GM10248 (cell line): ENCODE measurements at regions not wholly inside any gene's neighbourhood (a gene's known extent, or its start where the extent isn't known, plus 50 kb on each side); places are given as distances from the start of the nearest gene placed in this dataset.

Experiments
- CTCF ChIA-PET: fragments of 300-600 bp; sonication (Branson Sonifier 250); formaldehyde crosslinking; extraction: SDS; loops from one replicate; lab custom pipeline; 2021; ENCODE audit warnings: antibody characterized with exemption; lab: Yijun Ruan, JAX
- POLR2A ChIA-PET: fragments of 350-650 bp; sonication (Branson Sonifier 250); formaldehyde crosslinking; extraction: SDS; loops from one replicate; lab custom pipeline; 2020; ENCODE audit warnings: antibody characterized with exemption; lab: Yijun Ruan, JAX
- DNase-seq: peaks from one replicate; pipeline ENCODE4 v3.0.0; 2012; ENCODE audit errors: extremely low spot score
- TF ChIP-seq, protein P1 (sequence below): IDR thresholded peaks from 2 replicates; pipeline ENCODE4 v1.5.1; 2012; ENCODE audit warnings: mild to moderate bottlenecking, low read depth; ENCODE audit errors: extremely low read depth, missing control alignments, control extremely low read depth

GRCh38 chr7:24407965-24408364 is 124.0 kb downstream of the NPY start:
- TF ChIP-seq, protein P1, sequence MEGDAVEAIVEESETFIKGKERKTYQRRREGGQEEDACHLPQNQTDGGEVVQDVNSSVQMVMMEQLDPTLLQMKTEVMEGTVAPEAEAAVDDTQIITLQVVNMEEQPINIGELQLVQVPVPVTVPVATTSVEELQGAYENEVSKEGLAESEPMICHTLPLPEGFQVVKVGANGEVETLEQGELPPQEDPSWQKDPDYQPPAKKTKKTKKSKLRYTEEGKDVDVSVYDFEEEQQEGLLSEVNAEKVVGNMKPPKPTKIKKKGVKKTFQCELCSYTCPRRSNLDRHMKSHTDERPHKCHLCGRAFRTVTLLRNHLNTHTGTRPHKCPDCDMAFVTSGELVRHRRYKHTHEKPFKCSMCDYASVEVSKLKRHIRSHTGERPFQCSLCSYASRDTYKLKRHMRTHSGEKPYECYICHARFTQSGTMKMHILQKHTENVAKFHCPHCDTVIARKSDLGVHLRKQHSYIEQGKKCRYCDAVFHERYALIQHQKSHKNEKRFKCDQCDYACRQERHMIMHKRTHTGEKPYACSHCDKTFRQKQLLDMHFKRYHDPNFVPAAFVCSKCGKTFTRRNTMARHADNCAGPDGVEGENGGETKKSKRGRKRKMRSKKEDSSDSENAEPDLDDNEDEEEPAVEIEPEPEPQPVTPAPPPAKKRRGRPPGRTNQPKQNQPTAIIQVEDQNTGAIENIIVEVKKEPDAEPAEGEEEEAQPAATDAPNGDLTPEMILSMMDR = no peak
- POLR2A ChIA-PET = no interaction called here

DNA sequence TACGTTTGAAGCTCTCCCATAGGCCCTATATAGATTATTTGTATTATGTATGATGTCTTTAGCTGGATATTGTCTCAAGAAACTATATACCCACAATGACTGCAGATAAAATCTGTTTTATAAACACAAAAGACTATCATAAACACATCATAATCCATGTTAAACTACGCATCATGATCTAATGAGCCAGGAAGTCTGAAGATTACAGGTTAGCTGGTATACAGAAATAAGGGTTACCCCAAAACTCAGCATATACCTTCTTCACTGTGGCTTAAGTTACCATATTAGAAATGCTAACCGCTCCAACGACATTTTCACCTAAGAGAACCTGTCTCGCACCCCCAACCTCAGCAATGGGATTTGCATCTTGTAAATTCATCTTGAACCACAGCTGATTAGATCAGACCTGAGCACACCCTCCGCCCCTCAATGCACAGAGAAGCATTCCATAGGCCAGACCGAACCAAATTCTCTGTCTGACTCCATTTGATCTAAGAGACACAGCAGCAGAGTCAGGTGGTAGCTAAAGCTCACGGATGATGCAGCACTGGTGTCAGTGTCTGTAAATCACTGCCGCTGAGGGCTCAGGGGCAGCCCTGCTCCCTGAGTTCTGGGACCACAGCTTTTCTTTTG is 124.9 kb downstream of the NPY start:
- TF ChIP-seq, protein P1 = no peak
- POLR2A ChIA-PET = no interaction called here
- DNase-seq = no peak
- CTCF ChIA-PET = interaction anchor here (1.4 to 1.5 kb wide), 2 partner anchors 47 to 119 kb away, joined by 3 read pairs; no protein-coding TSS in a partner anchor

More at GRCh38 chr7:24407965-24408364, 124.0 kb downstream of the NPY start:
- CTCF ChIA-PET = interaction anchor here (1.2 kb wide), 1 partner anchor 36 kb away, joined by 4 read pairs; no protein-coding TSS in a partner anchor
- DNase-seq = no peak

GRCh38 chr7:24409431-24410024 is 125.5 kb downstream of the NPY start:
- no peak for DNase-seq
- CTCF ChIA-PET = interaction anchor here (1.4 to 1.5 kb wide), 2 partner anchors 46 to 120 kb away, joined by 3 read pairs; no protein-coding TSS in a partner anchor
- POLR2A ChIA-PET = no interaction called here
- TF ChIP-seq, protein P1 = no peak

DNA sequence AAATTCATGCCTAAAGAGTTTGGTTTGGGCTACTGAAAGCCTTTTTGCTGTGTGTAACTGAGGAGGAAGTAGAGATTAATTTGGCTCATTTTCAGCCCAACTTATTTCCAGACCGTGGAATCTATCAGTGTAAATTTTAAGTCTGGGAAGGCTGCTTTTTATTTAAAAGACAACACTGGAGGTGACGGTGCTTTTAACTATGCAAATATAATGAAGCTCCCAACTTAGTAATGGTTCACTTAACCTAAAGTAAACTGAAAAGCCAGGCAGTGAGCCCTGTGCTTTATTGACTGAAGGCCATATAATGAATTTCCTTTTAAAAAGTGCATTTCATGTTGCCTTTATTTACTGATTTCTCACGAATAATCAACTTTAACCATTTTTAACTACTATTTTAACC is 127.2 kb downstream of the NPY start:
- DNase-seq = no peak
- ChIA-PET CTCF (no interaction called here), POLR2A (no interaction called here)
- TF ChIP-seq, protein P1 = no peak

DNA sequence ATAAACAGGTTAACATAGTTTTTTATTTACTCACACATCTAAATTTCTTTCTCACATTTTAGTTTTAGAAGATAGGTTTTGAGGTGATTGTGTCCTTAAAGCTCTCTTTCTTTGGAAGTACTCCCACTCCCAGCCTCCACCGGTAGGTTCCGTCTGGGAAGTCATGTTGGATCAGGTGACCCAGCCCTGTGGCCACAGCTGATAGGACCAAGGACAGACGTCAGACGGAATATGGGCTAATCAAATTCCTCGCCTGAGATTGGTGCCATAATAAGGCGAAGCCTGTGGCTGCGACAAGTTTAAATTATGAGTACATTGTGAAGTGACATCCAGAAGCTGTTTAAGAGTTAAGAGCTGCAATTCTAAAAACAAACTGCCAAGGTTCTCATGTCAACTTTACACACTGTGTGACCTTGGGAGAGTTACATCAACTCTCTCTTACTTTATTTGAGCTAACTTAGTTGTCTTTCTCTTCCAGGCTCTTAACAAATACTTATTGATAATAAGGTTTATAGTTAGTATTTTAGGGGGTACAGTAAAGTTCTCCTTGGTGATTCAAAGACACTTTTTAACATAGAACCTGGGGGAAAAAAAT is 133.6 kb downstream of the NPY start:
- CTCF ChIA-PET = no interaction called here
- TF ChIP-seq, protein P1 = no peak
- DNase-seq = no peak
- POLR2A ChIA-PET = no interaction called here

DNA sequence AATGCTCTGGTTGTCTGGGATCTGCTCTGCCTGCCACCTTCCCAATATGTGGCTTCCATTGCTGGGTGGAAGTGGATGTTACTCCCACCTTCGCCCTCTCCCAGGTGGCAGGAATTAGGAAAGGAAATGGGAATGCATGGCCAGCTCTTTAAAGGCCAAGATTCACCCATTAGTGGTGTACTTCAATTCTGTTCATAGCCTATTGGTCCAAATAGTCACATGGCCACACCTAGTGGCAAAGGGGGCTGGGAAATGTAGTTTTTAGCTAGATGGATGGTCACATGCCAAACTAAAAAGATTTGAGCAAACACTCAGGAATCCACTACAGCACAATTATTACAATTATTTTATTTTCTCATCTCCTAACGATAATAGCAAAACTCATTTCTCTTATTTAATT is 135.1 kb downstream of the NPY start:
- POLR2A ChIA-PET = no interaction called here
- CTCF ChIA-PET = no interaction called here
- DNase-seq = no peak
- TF ChIP-seq, protein P1 = no peak
